ENCODE measurements at regions not wholly inside any gene's neighbourhood (a gene's known extent, or its start where the extent isn't known, plus 50 kb on each side); places are given as distances from the start of the nearest gene placed in this dataset.

GRCh38 chr6:88302769-88303225 lies 136.7 kb upstream of the CNR1 start:
- TF ChIP-seq, protein P1, sequence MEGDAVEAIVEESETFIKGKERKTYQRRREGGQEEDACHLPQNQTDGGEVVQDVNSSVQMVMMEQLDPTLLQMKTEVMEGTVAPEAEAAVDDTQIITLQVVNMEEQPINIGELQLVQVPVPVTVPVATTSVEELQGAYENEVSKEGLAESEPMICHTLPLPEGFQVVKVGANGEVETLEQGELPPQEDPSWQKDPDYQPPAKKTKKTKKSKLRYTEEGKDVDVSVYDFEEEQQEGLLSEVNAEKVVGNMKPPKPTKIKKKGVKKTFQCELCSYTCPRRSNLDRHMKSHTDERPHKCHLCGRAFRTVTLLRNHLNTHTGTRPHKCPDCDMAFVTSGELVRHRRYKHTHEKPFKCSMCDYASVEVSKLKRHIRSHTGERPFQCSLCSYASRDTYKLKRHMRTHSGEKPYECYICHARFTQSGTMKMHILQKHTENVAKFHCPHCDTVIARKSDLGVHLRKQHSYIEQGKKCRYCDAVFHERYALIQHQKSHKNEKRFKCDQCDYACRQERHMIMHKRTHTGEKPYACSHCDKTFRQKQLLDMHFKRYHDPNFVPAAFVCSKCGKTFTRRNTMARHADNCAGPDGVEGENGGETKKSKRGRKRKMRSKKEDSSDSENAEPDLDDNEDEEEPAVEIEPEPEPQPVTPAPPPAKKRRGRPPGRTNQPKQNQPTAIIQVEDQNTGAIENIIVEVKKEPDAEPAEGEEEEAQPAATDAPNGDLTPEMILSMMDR (conservative IDR thresholded peaks at IDR 0.05) = no peak
- TF ChIP-seq EZH2 (IDR thresholded peaks at IDR 0.05; ENCODE audit: low read depth) = no peak
